ENCODE measurements at regions not wholly inside any gene's neighbourhood (a gene's known extent, or its start where the extent isn't known, plus 50 kb on each side); places are given as distances from the start of the nearest gene placed in this dataset.
A peak's percentile ranks its signal among the peaks of the same experiment; 100 is the strongest.

DNA sequence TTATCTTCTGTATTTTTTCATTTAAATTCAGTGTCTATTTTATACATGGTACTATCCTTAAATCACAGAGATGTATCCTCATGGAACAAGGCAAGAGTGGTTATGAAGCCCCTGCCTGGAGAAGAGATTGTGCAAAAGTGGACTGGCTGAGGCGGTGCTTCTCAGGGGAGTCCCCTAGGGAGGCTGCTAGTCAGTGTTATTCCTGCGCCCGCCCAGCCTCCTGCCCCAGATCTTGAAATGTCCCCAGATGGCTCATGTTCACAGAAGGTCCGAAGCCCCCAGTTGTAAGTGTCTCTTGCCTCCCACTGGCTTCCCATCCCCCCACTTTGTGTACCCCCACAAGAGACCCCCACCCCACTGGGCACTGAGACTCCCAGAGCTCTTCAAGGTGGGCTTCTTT is 366.9 kb downstream of the TNS3 start (continued):
- TF ChIP-seq NFYB (CRISPR knock-in tag; conservative IDR thresholded peaks at IDR 0.05; ENCODE audit: low read depth) (no peak), MYBL2 (CRISPR knock-in tag; IDR thresholded peaks at IDR 0.05) (no peak), NFATC4 (CRISPR knock-in tag; IDR thresholded peaks at IDR 0.05) (no peak), ETV6 (CRISPR knock-in tag; IDR thresholded peaks at IDR 0.05) (no peak)

DNA sequence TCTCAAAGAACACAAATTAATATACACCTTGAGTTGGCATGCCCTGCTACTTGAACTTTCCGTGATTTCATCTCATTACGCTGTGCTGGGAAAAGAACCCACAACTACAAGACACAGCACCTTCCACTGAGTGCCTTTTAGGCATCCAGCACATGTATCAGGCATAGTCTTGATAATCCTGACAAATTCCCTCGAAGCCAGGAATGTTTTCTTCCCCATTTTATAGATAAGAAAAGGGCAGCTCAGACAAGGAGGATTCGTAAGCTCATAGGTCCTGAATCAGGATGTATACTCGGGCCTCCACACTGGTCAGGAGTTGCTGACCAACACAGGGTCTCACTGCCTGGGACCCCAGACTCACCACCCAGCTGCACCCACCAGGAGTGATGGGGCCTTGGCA is 368.6 kb downstream of the TNS3 start:
- 0 out of 2 replicates have a peak, but pooled peaks cover 2% of the 10 kb centered on the region for H3K36me3 Mint-ChIP-seq
- no peak overlapping the region for H3K4me3 Mint-ChIP-seq
- TF ChIP-seq, protein P1, sequence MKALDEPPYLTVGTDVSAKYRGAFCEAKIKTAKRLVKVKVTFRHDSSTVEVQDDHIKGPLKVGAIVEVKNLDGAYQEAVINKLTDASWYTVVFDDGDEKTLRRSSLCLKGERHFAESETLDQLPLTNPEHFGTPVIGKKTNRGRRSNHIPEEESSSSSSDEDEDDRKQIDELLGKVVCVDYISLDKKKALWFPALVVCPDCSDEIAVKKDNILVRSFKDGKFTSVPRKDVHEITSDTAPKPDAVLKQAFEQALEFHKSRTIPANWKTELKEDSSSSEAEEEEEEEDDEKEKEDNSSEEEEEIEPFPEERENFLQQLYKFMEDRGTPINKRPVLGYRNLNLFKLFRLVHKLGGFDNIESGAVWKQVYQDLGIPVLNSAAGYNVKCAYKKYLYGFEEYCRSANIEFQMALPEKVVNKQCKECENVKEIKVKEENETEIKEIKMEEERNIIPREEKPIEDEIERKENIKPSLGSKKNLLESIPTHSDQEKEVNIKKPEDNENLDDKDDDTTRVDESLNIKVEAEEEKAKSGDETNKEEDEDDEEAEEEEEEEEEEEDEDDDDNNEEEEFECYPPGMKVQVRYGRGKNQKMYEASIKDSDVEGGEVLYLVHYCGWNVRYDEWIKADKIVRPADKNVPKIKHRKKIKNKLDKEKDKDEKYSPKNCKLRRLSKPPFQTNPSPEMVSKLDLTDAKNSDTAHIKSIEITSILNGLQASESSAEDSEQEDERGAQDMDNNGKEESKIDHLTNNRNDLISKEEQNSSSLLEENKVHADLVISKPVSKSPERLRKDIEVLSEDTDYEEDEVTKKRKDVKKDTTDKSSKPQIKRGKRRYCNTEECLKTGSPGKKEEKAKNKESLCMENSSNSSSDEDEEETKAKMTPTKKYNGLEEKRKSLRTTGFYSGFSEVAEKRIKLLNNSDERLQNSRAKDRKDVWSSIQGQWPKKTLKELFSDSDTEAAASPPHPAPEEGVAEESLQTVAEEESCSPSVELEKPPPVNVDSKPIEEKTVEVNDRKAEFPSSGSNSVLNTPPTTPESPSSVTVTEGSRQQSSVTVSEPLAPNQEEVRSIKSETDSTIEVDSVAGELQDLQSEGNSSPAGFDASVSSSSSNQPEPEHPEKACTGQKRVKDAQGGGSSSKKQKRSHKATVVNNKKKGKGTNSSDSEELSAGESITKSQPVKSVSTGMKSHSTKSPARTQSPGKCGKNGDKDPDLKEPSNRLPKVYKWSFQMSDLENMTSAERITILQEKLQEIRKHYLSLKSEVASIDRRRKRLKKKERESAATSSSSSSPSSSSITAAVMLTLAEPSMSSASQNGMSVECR (CRISPR knock-in tag; IDR thresholded peaks at IDR 0.05; ENCODE audit: borderline replicate concordance), result no peak
- TF ChIP-seq ZNF138 (CRISPR knock-in tag; conservative IDR thresholded peaks at IDR 0.05), result no peak
- TF ChIP-seq MYBL2 (CRISPR knock-in tag; IDR thresholded peaks at IDR 0.05), result no peak
- TF ChIP-seq, protein P2, sequence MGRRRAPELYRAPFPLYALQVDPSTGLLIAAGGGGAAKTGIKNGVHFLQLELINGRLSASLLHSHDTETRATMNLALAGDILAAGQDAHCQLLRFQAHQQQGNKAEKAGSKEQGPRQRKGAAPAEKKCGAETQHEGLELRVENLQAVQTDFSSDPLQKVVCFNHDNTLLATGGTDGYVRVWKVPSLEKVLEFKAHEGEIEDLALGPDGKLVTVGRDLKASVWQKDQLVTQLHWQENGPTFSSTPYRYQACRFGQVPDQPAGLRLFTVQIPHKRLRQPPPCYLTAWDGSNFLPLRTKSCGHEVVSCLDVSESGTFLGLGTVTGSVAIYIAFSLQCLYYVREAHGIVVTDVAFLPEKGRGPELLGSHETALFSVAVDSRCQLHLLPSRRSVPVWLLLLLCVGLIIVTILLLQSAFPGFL (CRISPR knock-in tag; IDR thresholded peaks at IDR 0.05; ENCODE audit: borderline replicate concordance), result no peak
- TF ChIP-seq, protein P3, sequence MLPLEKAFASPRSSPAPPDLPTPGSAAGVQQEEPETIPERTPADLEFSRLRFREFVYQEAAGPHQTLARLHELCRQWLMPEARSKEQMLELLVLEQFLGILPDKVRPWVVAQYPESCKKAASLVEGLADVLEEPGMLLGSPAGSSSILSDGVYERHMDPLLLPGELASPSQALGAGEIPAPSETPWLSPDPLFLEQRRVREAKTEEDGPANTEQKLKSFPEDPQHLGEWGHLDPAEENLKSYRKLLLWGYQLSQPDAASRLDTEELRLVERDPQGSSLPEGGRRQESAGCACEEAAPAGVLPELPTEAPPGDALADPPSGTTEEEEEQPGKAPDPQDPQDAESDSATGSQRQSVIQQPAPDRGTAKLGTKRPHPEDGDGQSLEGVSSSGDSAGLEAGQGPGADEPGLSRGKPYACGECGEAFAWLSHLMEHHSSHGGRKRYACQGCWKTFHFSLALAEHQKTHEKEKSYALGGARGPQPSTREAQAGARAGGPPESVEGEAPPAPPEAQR (CRISPR knock-in tag; IDR thresholded peaks at IDR 0.05), result no peak
- H3K9me3 Mint-ChIP-seq, result peaks cover 32% of the 10 kb centered on the region
- ChIA-PET CTCF (no interaction called here), POLR2A (no interaction called here)
- peaks cover 11% of the 10 kb centered on the region for H3K4me1 Mint-ChIP-seq
- DNase-seq (ENCODE audit: low spot score) (no peak), ATAC-seq (no peak)
- H3K27ac Mint-ChIP-seq, result no peak overlapping the region
- peaks cover 18% of the 10 kb centered on the region for H3K27me3 Mint-ChIP-seq (ENCODE audit: low read depth)

DNA sequence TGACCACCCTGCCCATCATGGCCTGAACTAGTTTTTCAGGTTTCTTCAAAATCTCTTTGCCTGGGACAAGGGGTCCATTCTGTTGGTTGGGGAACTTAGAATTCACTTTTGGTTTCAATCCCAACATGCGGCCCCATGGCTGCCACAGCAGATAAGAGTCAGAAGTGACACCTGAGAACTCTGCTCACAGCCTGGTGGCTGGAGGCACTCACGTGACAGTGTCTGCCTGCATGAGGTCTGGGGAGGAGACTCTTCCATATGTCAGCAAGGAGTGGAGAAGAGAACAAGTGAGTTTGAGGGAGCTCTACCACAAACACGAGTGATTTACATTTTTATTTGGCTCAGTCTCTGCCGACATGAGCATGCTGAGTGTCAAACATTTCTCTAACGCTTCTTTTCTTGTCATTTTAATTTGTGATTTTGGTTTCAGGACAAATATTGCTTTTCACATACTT is 370.4 kb downstream of the TNS3 start:
- peaks cover 42% of the 10 kb centered on the region for H3K9me3 Mint-ChIP-seq
- no peak overlapping the region for H3K4me3 Mint-ChIP-seq
- ChIA-PET CTCF (no interaction called here), POLR2A (no interaction called here)
- no peak overlapping the region for H3K27ac Mint-ChIP-seq
- DNase-seq (ENCODE audit: low spot score) (no peak), ATAC-seq (peak; percentile 53; the same call in 1 of the 2 replicates)
- H3K4me1 Mint-ChIP-seq, result peaks cover 11% of the 10 kb centered on the region
- H3K27me3 Mint-ChIP-seq (ENCODE audit: low read depth), result peaks cover 18% of the 10 kb centered on the region
- TF ChIP-seq KAT7 (CRISPR knock-in tag; IDR thresholded peaks at IDR 0.05; ENCODE audit: borderline replicate concordance), result no peak
- TF ChIP-seq, protein P4, sequence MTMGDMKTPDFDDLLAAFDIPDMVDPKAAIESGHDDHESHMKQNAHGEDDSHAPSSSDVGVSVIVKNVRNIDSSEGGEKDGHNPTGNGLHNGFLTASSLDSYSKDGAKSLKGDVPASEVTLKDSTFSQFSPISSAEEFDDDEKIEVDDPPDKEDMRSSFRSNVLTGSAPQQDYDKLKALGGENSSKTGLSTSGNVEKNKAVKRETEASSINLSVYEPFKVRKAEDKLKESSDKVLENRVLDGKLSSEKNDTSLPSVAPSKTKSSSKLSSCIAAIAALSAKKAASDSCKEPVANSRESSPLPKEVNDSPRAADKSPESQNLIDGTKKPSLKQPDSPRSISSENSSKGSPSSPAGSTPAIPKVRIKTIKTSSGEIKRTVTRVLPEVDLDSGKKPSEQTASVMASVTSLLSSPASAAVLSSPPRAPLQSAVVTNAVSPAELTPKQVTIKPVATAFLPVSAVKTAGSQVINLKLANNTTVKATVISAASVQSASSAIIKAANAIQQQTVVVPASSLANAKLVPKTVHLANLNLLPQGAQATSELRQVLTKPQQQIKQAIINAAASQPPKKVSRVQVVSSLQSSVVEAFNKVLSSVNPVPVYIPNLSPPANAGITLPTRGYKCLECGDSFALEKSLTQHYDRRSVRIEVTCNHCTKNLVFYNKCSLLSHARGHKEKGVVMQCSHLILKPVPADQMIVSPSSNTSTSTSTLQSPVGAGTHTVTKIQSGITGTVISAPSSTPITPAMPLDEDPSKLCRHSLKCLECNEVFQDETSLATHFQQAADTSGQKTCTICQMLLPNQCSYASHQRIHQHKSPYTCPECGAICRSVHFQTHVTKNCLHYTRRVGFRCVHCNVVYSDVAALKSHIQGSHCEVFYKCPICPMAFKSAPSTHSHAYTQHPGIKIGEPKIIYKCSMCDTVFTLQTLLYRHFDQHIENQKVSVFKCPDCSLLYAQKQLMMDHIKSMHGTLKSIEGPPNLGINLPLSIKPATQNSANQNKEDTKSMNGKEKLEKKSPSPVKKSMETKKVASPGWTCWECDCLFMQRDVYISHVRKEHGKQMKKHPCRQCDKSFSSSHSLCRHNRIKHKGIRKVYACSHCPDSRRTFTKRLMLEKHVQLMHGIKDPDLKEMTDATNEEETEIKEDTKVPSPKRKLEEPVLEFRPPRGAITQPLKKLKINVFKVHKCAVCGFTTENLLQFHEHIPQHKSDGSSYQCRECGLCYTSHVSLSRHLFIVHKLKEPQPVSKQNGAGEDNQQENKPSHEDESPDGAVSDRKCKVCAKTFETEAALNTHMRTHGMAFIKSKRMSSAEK (CRISPR knock-in tag; IDR thresholded peaks at IDR 0.05; ENCODE audit: borderline replicate concordance), result no peak
- TF ChIP-seq, protein P5, sequence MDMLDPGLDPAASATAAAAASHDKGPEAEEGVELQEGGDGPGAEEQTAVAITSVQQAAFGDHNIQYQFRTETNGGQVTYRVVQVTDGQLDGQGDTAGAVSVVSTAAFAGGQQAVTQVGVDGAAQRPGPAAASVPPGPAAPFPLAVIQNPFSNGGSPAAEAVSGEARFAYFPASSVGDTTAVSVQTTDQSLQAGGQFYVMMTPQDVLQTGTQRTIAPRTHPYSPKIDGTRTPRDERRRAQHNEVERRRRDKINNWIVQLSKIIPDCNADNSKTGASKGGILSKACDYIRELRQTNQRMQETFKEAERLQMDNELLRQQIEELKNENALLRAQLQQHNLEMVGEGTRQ (CRISPR knock-in tag; IDR thresholded peaks at IDR 0.05), result peak; percentile 59
- 0 out of 2 replicates have a peak, but pooled peaks cover 2% of the 10 kb centered on the region for H3K36me3 Mint-ChIP-seq
